H1 (cell line): ENCODE measurements at regions not wholly inside any gene's neighbourhood (a gene's known extent, or its start where the extent isn't known, plus 50 kb on each side); places are given as distances from the start of the nearest gene placed in this dataset.

Source experiments
- CTCF ChIA-PET: fragments of 300-600 bp; sonication (Branson Sonifier 250); formaldehyde crosslinking; loops from one replicate; lab custom pipeline; 2021; ENCODE audit not compliant: partially characterized antibody; lab: Charles Lee
- POLR2A ChIA-PET: fragments of 300-600 bp; sonication (Branson Sonifier 250); formaldehyde crosslinking; loops from one replicate; lab custom pipeline; 2021; ENCODE audit warnings: inconsistent platforms; ENCODE audit not compliant: partially characterized antibody; lab: Charles Lee
- DNase-seq, 2 experiments: peaks; one replicate each; pipeline versions ENCODE4 v3.0.0 to v3.0.0-alpha.2; 2010 to 2022; ENCODE audit warnings: low spot score in 2 of 2, low read depth in 1 of 2, mixed read lengths in 1 of 2
- FAIRE-seq: peaks from 2 replicates; lab custom pipeline; 2011; peaks lifted over from hg19 to GRCh38; lab: Jason Lieb, UNC
- H2AFZ ChIP-seq: 2 replicates; pipeline ENCODE4 v1.8.1; 2012; ENCODE audit warnings: low read length, inconsistent platforms
- H2AK5ac ChIP-seq: 2 replicates; pipeline ENCODE4 v1.6.1; 2013; ENCODE audit warnings: low read depth, low read length
- H2BK120ac ChIP-seq: replicated peaks from 2 replicates; pipeline ENCODE3; 2013; ENCODE audit warnings: low read depth, low read length, inconsistent platforms
- H2BK12ac ChIP-seq: 2 replicates; pipeline ENCODE4 v1.6.1; 2013; ENCODE audit warnings: low read depth, low read length
- H2BK15ac ChIP-seq: 2 replicates; pipeline ENCODE4 v1.6.1; 2013; ENCODE audit warnings: low read length
- H2BK20ac ChIP-seq: 2 replicates; pipeline ENCODE4 v1.6.1; 2013; ENCODE audit warnings: low read length
- H2BK5ac ChIP-seq: 2 replicates; pipeline ENCODE4 v1.6.1; 2013; ENCODE audit warnings: low read depth, low read length
- H3K14ac ChIP-seq: 2 replicates; pipeline ENCODE4 v1.6.1; 2013; ENCODE audit warnings: inconsistent platforms; ENCODE audit not compliant: insufficient read length
- H3K18ac ChIP-seq: 2 replicates; pipeline ENCODE4 v1.6.1; 2013; ENCODE audit warnings: low read length; ENCODE audit errors: extremely low read depth
- H3K23ac ChIP-seq: 2 replicates; pipeline ENCODE4 v1.6.1; 2013; ENCODE audit warnings: inconsistent platforms; ENCODE audit not compliant: insufficient read length
- H3K23me2 ChIP-seq: 2 replicates; pipeline ENCODE4 v1.6.1; 2013; ENCODE audit warnings: low read depth, low read length
- H3K27ac ChIP-seq: 2 replicates; pipeline ENCODE4 v1.6.1; 2011; ENCODE audit warnings: low read depth, low read length, inconsistent platforms
- H3K27me3 ChIP-seq, 4 experiments: replicated peaks in 1 of 4; 1 replicate in 1 of 4; 2 replicates in 3 of 4; pipeline versions ENCODE4 v1.6.1 to v1.8.1; 2011 to 2013; ENCODE audit warnings: low read length in 3 of 4, mild to moderate bottlenecking in 3 of 4, inconsistent platforms in 2 of 4, mixed read lengths in 2 of 4, moderate library complexity in 1 of 4; ENCODE audit not compliant: control insufficient read depth in 3 of 4, insufficient read depth in 3 of 4; ENCODE audit errors: extremely low read depth in 1 of 4
- H3K36me3 ChIP-seq, 4 experiments: 2 replicates each; pipeline versions ENCODE4 v1.6.1 to v1.8.1; 2011 to 2013; ENCODE audit warnings: mild to moderate bottlenecking in 4 of 4, low read length in 3 of 4, moderate library complexity in 2 of 4, control low read depth in 1 of 4, inconsistent platforms in 1 of 4; ENCODE audit not compliant: insufficient read depth in 4 of 4, control insufficient read depth in 2 of 4
- H3K4ac ChIP-seq: replicated peaks from 2 replicates; pipeline ENCODE3; 2013; ENCODE audit warnings: low read length, low read depth, mixed read lengths, inconsistent platforms; ENCODE audit not compliant: insufficient read length
- H3K4me1 ChIP-seq, 4 experiments: replicated peaks in 1 of 4; 1 replicate in 1 of 4; 2 replicates in 3 of 4; pipeline versions ENCODE4 v1.6.1 to v1.8.1; 2011 to 2013; ENCODE audit warnings: low read length in 3 of 4, inconsistent platforms in 2 of 4, mixed read lengths in 1 of 4; ENCODE audit not compliant: insufficient read depth in 4 of 4, control insufficient read depth in 3 of 4
- H3K4me2 ChIP-seq, 2 experiments: 2 replicates each; pipeline versions ENCODE4 v1.6.1 to v1.8.1; 2011 to 2013; ENCODE audit warnings: low read depth in 2 of 2, low read length in 2 of 2, control low read depth in 1 of 2, inconsistent platforms in 1 of 2, mild to moderate bottlenecking in 1 of 2; ENCODE audit not compliant: insufficient read depth in 1 of 2
- H3K4me3 ChIP-seq, 4 experiments: fragments of 200-600, 300-600 bp in 1 of 4; sonication (generic), shearing (Covaris generic), sonication (Bioruptor Twin) in 1 of 4; 2 replicates each; pipeline versions ENCODE4 v1.5.1 to v1.8.1; 2011 to 2016; ENCODE audit warnings: low read length in 4 of 4, low read depth in 3 of 4, control low read depth in 2 of 4, inconsistent platforms in 2 of 4, mild to moderate bottlenecking in 2 of 4, mixed read lengths in 1 of 4, moderate library complexity in 1 of 4; ENCODE audit not compliant: insufficient read depth in 2 of 4; ENCODE audit errors: extremely low read depth in 1 of 4
- H3K56ac ChIP-seq: replicated peaks from 2 replicates; pipeline ENCODE3; 2013; ENCODE audit warnings: low read depth, mild to moderate bottlenecking, mixed read lengths, low read length, inconsistent platforms; ENCODE audit not compliant: insufficient read length
- H3K79me1 ChIP-seq: 2 replicates; pipeline ENCODE4 v1.6.1; 2013; ENCODE audit warnings: low read depth, low read length, control low read depth
- H3K79me2 ChIP-seq, 2 experiments: 2 replicates each; pipeline versions ENCODE4 v1.6.1 to v1.8.1; 2012 to 2013; ENCODE audit warnings: low read length in 2 of 2, mild to moderate bottlenecking in 2 of 2, inconsistent platforms in 1 of 2; ENCODE audit not compliant: insufficient read depth in 2 of 2, control insufficient read depth in 1 of 2
- H3K9ac ChIP-seq, 4 experiments: replicated peaks in 1 of 4; 1 replicate in 1 of 4; 2 replicates in 3 of 4; pipeline versions ENCODE4 v1.6.1 to v1.8.1; 2011 to 2013; ENCODE audit warnings: low read depth in 3 of 4, low read length in 3 of 4, control low read depth in 2 of 4, mild to moderate bottlenecking in 2 of 4, moderate library complexity in 2 of 4, inconsistent platforms in 1 of 4; ENCODE audit errors: extremely low read depth in 1 of 4
- H3K9me3 ChIP-seq, 2 experiments: 2 replicates each; pipeline versions ENCODE4 v1.6.1 to v1.8.1; 2012 to 2013; ENCODE audit warnings: mild to moderate bottlenecking in 2 of 2, moderate library complexity in 2 of 2, control low read depth in 1 of 2, inconsistent platforms in 1 of 2, low read depth in 1 of 2, low read length in 1 of 2, mixed read lengths in 1 of 2; ENCODE audit not compliant: insufficient read depth in 2 of 2
- H4K20me1 ChIP-seq, 2 experiments: replicated peaks in 1 of 2; 2 replicates each; pipeline versions ENCODE3 to v1.8.1; 2011 to 2013; ENCODE audit warnings: inconsistent platforms in 2 of 2, low read length in 2 of 2, mild to moderate bottlenecking in 1 of 2; ENCODE audit not compliant: insufficient read depth in 2 of 2, control insufficient read depth in 1 of 2
- H4K5ac ChIP-seq: 2 replicates; pipeline ENCODE4 v1.6.1; 2013; ENCODE audit warnings: low read length, low read depth, mixed read lengths, inconsistent platforms; ENCODE audit not compliant: insufficient read length
- H4K8ac ChIP-seq: 2 replicates; pipeline ENCODE4 v1.8.0; 2013; ENCODE audit warnings: mild to moderate bottlenecking, moderate library complexity, low read length, inconsistent platforms; ENCODE audit not compliant: insufficient read depth; ENCODE audit errors: extremely low read depth
- H4K91ac ChIP-seq: replicated peaks from 2 replicates; pipeline ENCODE3; 2013; ENCODE audit warnings: low read length, mixed read lengths, inconsistent platforms; ENCODE audit not compliant: insufficient read length
- BACH1 ChIP-seq: IDR thresholded peaks from 2 replicates; pipeline ENCODE4 v1.6.1; 2012; ENCODE audit warnings: low read length, improper control_type of control experiment
- GABPA ChIP-seq: IDR thresholded peaks from 2 replicates; pipeline ENCODE4 v1.6.1; 2011; ENCODE audit warnings: mild to moderate bottlenecking, low read length, moderate library complexity, borderline replicate concordance; ENCODE audit not compliant: insufficient read depth
- JUND ChIP-seq: IDR thresholded peaks from 2 replicates; pipeline ENCODE4 v1.6.1; 2011; ENCODE audit warnings: mild to moderate bottlenecking, improper control_type of control experiment, low read length
- KDM1A ChIP-seq: fragments of 200-600, 300-600 bp; sonication (generic); IDR thresholded peaks from 2 replicates; pipeline ENCODE4 v1.7.1; 2016; ENCODE audit warnings: mild to moderate bottlenecking, low read length, borderline replicate concordance
- KDM4A ChIP-seq: IDR thresholded peaks from one replicate; pipeline ENCODE4 v1.7.1; 2012; ENCODE audit warnings: low read depth, mild to moderate bottlenecking, moderate library complexity, low read length, inconsistent platforms; ENCODE audit not compliant: severe bottlenecking
- SRF ChIP-seq: IDR thresholded peaks from 2 replicates; pipeline ENCODE4 v1.6.1; 2011; ENCODE audit warnings: mild to moderate bottlenecking, low read depth, low read length, moderate library complexity
- TBP ChIP-seq: IDR thresholded peaks from 2 replicates; pipeline ENCODE4 v1.6.1; 2011; ENCODE audit warnings: low read depth, low read length, improper control_type of control experiment
- YY1 ChIP-seq: IDR thresholded peaks from 2 replicates; pipeline ENCODE4 v1.6.1; 2011; ENCODE audit warnings: low read depth, mild to moderate bottlenecking, low read length
- WGBS, 2 experiments: shearing (Covaris generic) in 1 of 2; methylation state at CpG; one replicate each; pipeline versions ENCODE4 v1.1.6 to v1.1.7; 2013 to 2015; ENCODE audit warnings: low lambda C conversion rate in 2 of 2, mixed read lengths in 2 of 2, inconsistent platforms in 1 of 2, low coverage in 1 of 2, missing lambda C conversion rate in 1 of 2; ENCODE audit not compliant: insufficient replicate concordance in 2 of 2, insufficient coverage in 1 of 2, insufficient read length in 1 of 2; ENCODE audit errors: extremely low coverage in 1 of 2, missing lambda C conversion rate in 1 of 2; 5-methylcytosine and 5-hydroxymethylcytosine counted together
- TF ChIP-seq, protein P1 (sequence below): IDR thresholded peaks from 2 replicates; pipeline ENCODE4 v1.6.1; 2011; ENCODE audit warnings: low read length, improper control_type of control experiment
- TF ChIP-seq, protein P2 (sequence below): IDR thresholded peaks from 2 replicates; pipeline ENCODE4 v1.6.1; 2012; ENCODE audit warnings: inconsistent platforms
- TF ChIP-seq, protein P3 (sequence below), 3 experiments: IDR thresholded peaks; 1 replicate in 2 of 3; 2 replicates in 1 of 3; pipeline versions ENCODE4 v1.5.1 to v1.6.1; 2011; ENCODE audit warnings: low read length in 3 of 3, mild to moderate bottlenecking in 3 of 3, inconsistent platforms in 2 of 3, low read depth in 1 of 3, moderate library complexity in 1 of 3; ENCODE audit not compliant: insufficient read depth in 1 of 3; ENCODE audit errors: control extremely low read depth in 1 of 3

DNA sequence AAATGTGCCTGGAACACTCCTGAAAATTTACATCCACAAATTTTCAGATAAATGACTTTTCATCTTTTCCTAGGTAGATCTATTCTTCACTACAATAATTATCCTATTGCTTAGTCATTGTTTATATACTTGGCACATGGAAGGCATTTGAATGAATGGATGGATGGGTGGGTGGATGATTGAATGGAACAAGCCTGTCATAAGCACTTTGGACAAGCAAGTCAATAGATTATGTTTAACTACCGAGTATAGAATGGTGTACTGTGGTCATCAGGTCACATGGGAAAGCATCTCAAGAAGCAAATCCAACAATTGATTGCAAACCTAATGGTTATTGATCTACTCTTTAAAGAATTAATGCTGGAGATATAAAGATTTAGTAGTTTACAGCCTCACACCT lies 114.4 kb upstream of the DMRTA1 start:
- Histone ChIP-seq H3K27me3 (no peaks in the 10 kb centered on the region), H3K9ac (no peak overlapping the region), H3K4me2 (no peak overlapping the region), H2BK120ac (no peak overlapping the region), H3K79me1 (no peaks in the 10 kb centered on the region), H2AK5ac (no peak overlapping the region), H2BK12ac (no peak overlapping the region), H3K18ac (no peak overlapping the region), H2BK15ac (no peak overlapping the region), H3K4me1 (no peaks in the 10 kb centered on the region), H2BK5ac (no peak overlapping the region), H3K56ac (no peak overlapping the region), H3K9me3 (no peaks in the 10 kb centered on the region), H3K4ac (no peak overlapping the region), H3K23ac (no peak overlapping the region), H2AFZ (no peak overlapping the region), H4K5ac (no peak overlapping the region), H2BK20ac (no peak overlapping the region), H4K91ac (no peak overlapping the region), H3K36me3 (no peaks in the 10 kb centered on the region), H3K27ac (no peak overlapping the region), H3K14ac (no peak overlapping the region), H3K4me3 (no peak overlapping the region), H4K8ac (no peak overlapping the region), H3K79me2 (no peaks in the 10 kb centered on the region), H3K23me2 (no peaks in the 10 kb centered on the region), H4K20me1 (no peaks in the 10 kb centered on the region)
- 92% methylated on average over 1 of the region's 1 CpG; no CpG with 5 or more reads in 1 of the 2 experiments for WGBS, 2 experiments
- DNase-seq (no peak), FAIRE-seq (no peak)
- POLR2A ChIA-PET = no interaction called here
- CTCF ChIA-PET = interaction anchor here (0.6 kb wide), 1 partner anchor 1353 kb away, joined by 3 read pairs; no protein-coding TSS in a partner anchor
- TF ChIP-seq, protein P1, sequence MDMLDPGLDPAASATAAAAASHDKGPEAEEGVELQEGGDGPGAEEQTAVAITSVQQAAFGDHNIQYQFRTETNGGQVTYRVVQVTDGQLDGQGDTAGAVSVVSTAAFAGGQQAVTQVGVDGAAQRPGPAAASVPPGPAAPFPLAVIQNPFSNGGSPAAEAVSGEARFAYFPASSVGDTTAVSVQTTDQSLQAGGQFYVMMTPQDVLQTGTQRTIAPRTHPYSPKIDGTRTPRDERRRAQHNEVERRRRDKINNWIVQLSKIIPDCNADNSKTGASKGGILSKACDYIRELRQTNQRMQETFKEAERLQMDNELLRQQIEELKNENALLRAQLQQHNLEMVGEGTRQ = no peak
- TF ChIP-seq, protein P2, sequence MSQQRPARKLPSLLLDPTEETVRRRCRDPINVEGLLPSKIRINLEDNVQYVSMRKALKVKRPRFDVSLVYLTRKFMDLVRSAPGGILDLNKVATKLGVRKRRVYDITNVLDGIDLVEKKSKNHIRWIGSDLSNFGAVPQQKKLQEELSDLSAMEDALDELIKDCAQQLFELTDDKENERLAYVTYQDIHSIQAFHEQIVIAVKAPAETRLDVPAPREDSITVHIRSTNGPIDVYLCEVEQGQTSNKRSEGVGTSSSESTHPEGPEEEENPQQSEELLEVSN = no peak
- TF ChIP-seq YY1 (no peak), JUND (no peak), BACH1 (no peak), KDM4A (no peak), TBP (no peak), GABPA (no peak), KDM1A (no peak), SRF (no peak)
- TF ChIP-seq, protein P3, sequence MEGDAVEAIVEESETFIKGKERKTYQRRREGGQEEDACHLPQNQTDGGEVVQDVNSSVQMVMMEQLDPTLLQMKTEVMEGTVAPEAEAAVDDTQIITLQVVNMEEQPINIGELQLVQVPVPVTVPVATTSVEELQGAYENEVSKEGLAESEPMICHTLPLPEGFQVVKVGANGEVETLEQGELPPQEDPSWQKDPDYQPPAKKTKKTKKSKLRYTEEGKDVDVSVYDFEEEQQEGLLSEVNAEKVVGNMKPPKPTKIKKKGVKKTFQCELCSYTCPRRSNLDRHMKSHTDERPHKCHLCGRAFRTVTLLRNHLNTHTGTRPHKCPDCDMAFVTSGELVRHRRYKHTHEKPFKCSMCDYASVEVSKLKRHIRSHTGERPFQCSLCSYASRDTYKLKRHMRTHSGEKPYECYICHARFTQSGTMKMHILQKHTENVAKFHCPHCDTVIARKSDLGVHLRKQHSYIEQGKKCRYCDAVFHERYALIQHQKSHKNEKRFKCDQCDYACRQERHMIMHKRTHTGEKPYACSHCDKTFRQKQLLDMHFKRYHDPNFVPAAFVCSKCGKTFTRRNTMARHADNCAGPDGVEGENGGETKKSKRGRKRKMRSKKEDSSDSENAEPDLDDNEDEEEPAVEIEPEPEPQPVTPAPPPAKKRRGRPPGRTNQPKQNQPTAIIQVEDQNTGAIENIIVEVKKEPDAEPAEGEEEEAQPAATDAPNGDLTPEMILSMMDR (IDR thresholded peaks at IDR 0.05; ENCODE audit: control extremely low read depth in 1 of 3, insufficient read depth in 1 of 3, low read depth in 1 of 3, low read length in 3 of 3) = no peak
